Muscle layer of duodenum (tissue), 2 donors: ENCODE measurements at regions not wholly inside any gene's neighbourhood (a gene's known extent, or its start where the extent isn't known, plus 50 kb on each side); places are given as distances from the start of the nearest gene placed in this dataset.

ENCODE experiments used
- H3K27ac ChIP-seq: one replicate; pipeline ENCODE4 v1.7.0; 2013; ENCODE audit warnings: mild to moderate bottlenecking, low read length
- H3K27me3 ChIP-seq: one replicate; pipeline ENCODE4 v1.7.0; 2013; ENCODE audit warnings: low read depth, mild to moderate bottlenecking, control low read depth, low read length
- H3K36me3 ChIP-seq, 2 donors: one replicate each; pipeline ENCODE4 v1.7.0; 2013; ENCODE audit warnings: low read length in 2 of 2, control low read depth in 1 of 2, mild to moderate bottlenecking in 1 of 2; ENCODE audit not compliant: insufficient read depth in 2 of 2, control insufficient read depth in 1 of 2
- H3K4me1 ChIP-seq, 2 donors: one replicate each; pipeline ENCODE4 v1.7.0; 2013; ENCODE audit warnings: low read length in 2 of 2, mild to moderate bottlenecking in 2 of 2, control low read depth in 1 of 2, moderate library complexity in 1 of 2; ENCODE audit not compliant: insufficient read depth in 2 of 2, control insufficient read depth in 1 of 2
- H3K4me3 ChIP-seq, 2 donors: one replicate each; pipeline ENCODE4 v1.7.0; 2013; ENCODE audit warnings: low read length in 2 of 2, low read depth in 1 of 2, mild to moderate bottlenecking in 1 of 2
- H3K9me3 ChIP-seq, 2 donors: one replicate each; pipeline ENCODE4 v1.7.0; 2013; ENCODE audit warnings: low read length in 2 of 2, control low read depth in 1 of 2, mild to moderate bottlenecking in 1 of 2; ENCODE audit not compliant: control insufficient read depth in 1 of 2
- donor health status: healthy.

DNA sequence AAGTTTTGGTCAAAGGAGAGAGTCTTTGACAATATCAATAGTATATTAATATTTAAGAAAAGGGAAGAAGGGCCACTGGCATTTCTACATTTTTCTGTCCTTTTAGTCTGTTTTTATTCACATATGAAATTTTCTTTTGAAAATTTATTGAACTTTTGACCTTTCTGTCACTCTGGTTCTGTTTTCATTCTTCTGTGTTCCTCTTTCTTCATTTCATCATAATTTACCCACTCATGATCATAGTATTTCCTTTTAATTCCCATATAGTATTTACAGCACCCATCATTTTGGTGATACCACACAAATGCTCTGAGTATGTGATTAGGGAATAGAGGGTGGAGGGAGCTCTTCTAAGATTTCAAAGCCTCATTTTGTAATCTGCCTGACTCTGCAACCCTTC lies 142.8 kb downstream of the GJA1 start:
- no peak overlapping the region for H3K27ac ChIP-seq
- H3K4me1 ChIP-seq = no peaks in the 10 kb centered on the region
- no peaks in the 10 kb centered on the region for H3K27me3 ChIP-seq
- no peak overlapping the region for H3K4me3 ChIP-seq
- no peaks in the 10 kb centered on the region for H3K9me3 ChIP-seq
- no peaks in the 10 kb centered on the region for H3K36me3 ChIP-seq

- H3K27me3 ChIP-seq = no peaks in the 10 kb centered on the region
- H3K4me3 ChIP-seq = no peak overlapping the region
- no peaks in the 10 kb centered on the region for H3K36me3 ChIP-seq
- no peaks in the 10 kb centered on the region for H3K4me1 ChIP-seq
- no peaks in the 10 kb centered on the region for H3K9me3 ChIP-seq
- H3K27ac ChIP-seq = no peak overlapping the region
Observed at GRCh38 chr6:121579478-121579877, 144.0 kb downstream of the GJA1 start.

DNA sequence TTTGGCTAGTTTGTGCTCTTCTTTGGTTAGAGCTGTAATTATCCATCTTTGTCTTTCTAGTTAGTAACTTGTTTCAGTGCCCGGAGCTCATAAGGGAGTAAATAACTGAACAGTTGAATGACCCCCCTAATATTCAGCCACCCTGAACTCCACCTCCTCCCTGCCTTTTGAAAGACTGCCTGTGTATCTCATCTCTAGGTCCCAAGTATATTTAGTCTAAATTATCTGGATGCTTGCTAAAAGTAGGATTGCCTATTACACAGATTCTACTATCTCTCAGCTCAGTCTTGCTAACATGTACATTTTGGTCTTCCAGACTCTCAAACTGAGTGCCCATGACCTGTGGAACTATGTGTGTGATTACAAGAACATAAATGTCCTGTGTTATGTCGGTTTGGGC lies 145.9 kb downstream of the GJA1 start:
- Histone ChIP-seq H3K27me3 (no peaks in the 10 kb centered on the region), H3K4me1 (no peaks in the 10 kb centered on the region), H3K27ac (no peak overlapping the region), H3K9me3 (no peaks in the 10 kb centered on the region), H3K4me3 (no peak overlapping the region), H3K36me3 (no peaks in the 10 kb centered on the region)

DNA sequence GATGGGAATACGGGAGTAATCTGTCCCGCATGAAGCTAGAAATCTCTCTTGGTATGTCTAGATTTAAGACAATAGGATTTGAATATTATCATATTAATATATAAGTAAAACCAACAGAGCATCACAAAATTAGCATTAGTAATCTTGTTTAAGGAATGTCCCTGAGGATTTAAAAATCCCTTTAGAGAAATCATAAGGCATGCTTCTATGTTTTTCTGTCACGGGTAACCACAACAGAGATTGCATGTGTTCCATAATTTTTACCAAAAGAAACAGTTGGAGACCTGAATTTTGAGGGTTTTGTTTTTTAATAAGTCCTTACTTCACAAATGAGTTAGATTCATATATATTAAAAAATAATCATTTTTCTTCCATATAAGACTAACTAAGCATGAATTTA lies 146.8 kb downstream of the GJA1 start:
- Histone ChIP-seq H3K27ac (no peak overlapping the region), H3K9me3 (no peaks in the 10 kb centered on the region), H3K4me1 (peaks cover 0 to 3% of the 10 kb centered on the region in 2 donors), H3K4me3 (no peak overlapping the region), H3K27me3 (no peaks in the 10 kb centered on the region), H3K36me3 (no peaks in the 10 kb centered on the region)

DNA sequence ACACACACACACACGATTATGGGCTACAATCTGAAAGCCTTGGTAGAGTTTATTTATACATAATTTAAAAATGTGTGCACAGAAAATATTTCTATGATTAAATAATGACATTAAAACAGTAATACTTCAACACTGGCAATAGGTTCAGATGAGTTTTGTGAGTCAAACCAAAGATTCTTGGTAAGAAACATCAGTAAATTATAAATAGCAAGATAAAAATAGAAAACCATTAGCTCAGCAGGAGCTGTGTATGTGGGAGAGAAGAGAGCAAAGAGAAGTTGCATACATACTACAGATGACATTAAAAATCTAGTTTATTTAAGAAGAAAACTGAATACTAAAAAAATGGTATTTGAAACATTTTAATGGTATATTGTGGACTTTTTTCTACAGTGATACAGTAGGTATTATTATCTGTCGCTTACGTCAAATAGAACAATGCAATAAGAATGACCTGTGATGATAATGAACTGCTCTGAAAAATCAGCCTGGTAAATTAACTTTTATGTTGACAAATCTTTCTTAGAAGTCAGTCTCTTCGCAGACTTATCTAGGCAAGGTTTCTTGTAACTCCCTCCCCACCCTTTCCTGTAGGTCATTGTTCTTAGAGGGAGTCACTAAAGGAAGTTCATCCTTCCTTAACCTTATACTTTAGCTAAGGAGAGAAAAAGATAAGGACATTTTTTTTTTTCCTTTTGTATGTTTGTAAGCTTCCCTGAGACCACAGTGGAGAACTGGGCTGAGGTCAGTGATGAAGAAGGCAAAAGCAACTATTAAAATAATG lies 149.3 kb downstream of the GJA1 start:
- Histone ChIP-seq H3K4me3 (no peak overlapping the region), H3K27ac (no peak overlapping the region), H3K4me1 (peaks cover 0 to 3% of the 10 kb centered on the region in 2 donors), H3K9me3 (no peaks in the 10 kb centered on the region), H3K36me3 (no peaks in the 10 kb centered on the region), H3K27me3 (no peaks in the 10 kb centered on the region)

- no peaks in the 10 kb centered on the region for H3K27me3 ChIP-seq
- no peaks in the 10 kb centered on the region for H3K36me3 ChIP-seq
- H3K9me3 ChIP-seq = no peaks in the 10 kb centered on the region
- H3K4me1 ChIP-seq = peaks cover 0 to 3% of the 10 kb centered on the region in 2 donors
- H3K4me3 ChIP-seq = no peak overlapping the region
- H3K27ac ChIP-seq = no peak overlapping the region
Observed at GRCh38 chr6:121590438-121590837, 155.0 kb downstream of the GJA1 start.

DNA sequence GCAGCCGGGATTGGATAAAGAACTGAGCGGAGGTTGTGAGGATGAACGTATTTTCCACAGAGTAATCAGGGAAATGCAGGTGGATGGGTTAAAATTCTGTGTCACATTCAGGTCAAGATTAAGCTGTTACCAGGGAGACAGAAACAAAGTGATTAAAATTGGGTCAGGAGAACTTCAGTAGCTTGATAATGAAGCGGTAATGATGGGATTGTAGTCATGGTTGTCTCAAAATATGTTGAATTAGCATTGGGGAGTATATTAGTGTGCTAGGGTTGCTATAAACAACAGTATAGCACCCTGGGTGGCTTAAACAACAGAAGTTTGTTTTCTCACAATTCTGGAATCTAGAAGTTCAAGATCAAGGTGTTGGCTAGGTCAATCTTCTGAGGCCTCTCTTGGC lies 155.5 kb downstream of the GJA1 start:
- Histone ChIP-seq H3K27me3 (no peaks in the 10 kb centered on the region), H3K4me1 (peaks cover 0 to 3% of the 10 kb centered on the region in 2 donors), H3K4me3 (no peak overlapping the region), H3K36me3 (no peaks in the 10 kb centered on the region), H3K9me3 (no peaks in the 10 kb centered on the region), H3K27ac (no peak overlapping the region)

- Histone ChIP-seq H3K9me3 (no peaks in the 10 kb centered on the region), H3K4me1 (no peaks in the 10 kb centered on the region), H3K36me3 (no peaks in the 10 kb centered on the region), H3K4me3 (no peak overlapping the region), H3K27ac (no peak overlapping the region), H3K27me3 (no peaks in the 10 kb centered on the region)
Observed at GRCh38 chr6:121592261-121592935, 157.0 kb downstream of the GJA1 start.

GRCh38 chr6:121593011-121593641 lies 157.7 kb downstream of the GJA1 start:
- H3K9me3 ChIP-seq = no peaks in the 10 kb centered on the region
- no peak overlapping the region for H3K27ac ChIP-seq
- H3K27me3 ChIP-seq = no peaks in the 10 kb centered on the region
- H3K4me3 ChIP-seq = no peak overlapping the region
- no peaks in the 10 kb centered on the region for H3K36me3 ChIP-seq
- no peaks in the 10 kb centered on the region for H3K4me1 ChIP-seq

GRCh38 chr6:121594053-121594452 lies 158.6 kb downstream of the GJA1 start:
- Histone ChIP-seq H3K9me3 (no peaks in the 10 kb centered on the region), H3K4me1 (no peaks in the 10 kb centered on the region), H3K27ac (no peak overlapping the region), H3K36me3 (no peaks in the 10 kb centered on the region), H3K4me3 (no peak overlapping the region), H3K27me3 (no peaks in the 10 kb centered on the region)

- H3K9me3 ChIP-seq = no peaks in the 10 kb centered on the region
- no peaks in the 10 kb centered on the region for H3K4me1 ChIP-seq
- no peaks in the 10 kb centered on the region for H3K36me3 ChIP-seq
- H3K27ac ChIP-seq = no peak overlapping the region
- H3K4me3 ChIP-seq = no peak overlapping the region
- no peaks in the 10 kb centered on the region for H3K27me3 ChIP-seq
Observed at GRCh38 chr6:121595646-121596045, 160.2 kb downstream of the GJA1 start.
